ENCODE measurements at regions not wholly inside any gene's neighbourhood (a gene's known extent, or its start where the extent isn't known, plus 50 kb on each side); places are given as distances from the start of the nearest gene placed in this dataset.

DNA sequence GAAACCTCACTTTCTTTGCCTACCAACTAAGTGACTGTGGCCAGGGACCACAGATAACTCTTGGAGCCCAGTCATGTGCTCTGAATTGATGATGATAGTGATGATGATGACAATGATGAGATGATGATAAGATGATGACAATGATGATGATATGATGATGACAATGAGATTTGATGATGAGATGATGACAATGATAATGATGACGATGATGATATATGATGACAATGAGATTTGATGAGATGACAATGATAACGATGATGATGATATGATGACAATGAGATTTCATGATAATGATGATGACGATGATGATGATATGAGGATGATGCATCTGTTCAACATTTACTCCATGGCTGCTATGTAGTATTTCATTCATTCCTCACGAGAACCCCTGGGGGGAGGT, 213.0 kb downstream of the ERCC6L2 start:
- no peaks in the 10 kb centered on the region for H3K23me2 ChIP-seq (ENCODE audit: low read depth, low read length)
- no peaks in the 10 kb centered on the region for H3K27me3 ChIP-seq (replicated peaks in 1 of 4; ENCODE audit: control insufficient read depth in 3 of 4, extremely low read depth in 1 of 4, insufficient read depth in 3 of 4, low read length in 3 of 4)
- CTCF ChIA-PET (ENCODE audit: partially characterized antibody) = interaction anchor here (1.5 kb wide), 1 partner anchor 13 kb away, joined by 3 read pairs; no protein-coding TSS in a partner anchor
- no peak overlapping the region for H2AK5ac ChIP-seq (ENCODE audit: low read depth, low read length)
- no peaks in the 10 kb centered on the region for H3K36me3 ChIP-seq (ENCODE audit: control insufficient read depth in 2 of 4, insufficient read depth in 4 of 4, low read length in 3 of 4)
- no peak overlapping the region for H3K14ac ChIP-seq (ENCODE audit: insufficient read length)
- H3K9me3 ChIP-seq (ENCODE audit: insufficient read depth in 2 of 2, low read depth in 1 of 2, low read length in 1 of 2) = no peaks in the 10 kb centered on the region
- no peak overlapping the region for H3K4ac ChIP-seq (replicated peaks; ENCODE audit: insufficient read length, low read depth, low read length)
- no peak overlapping the region for H2BK15ac ChIP-seq (ENCODE audit: low read length)
- 79% methylated on average over 4 of the region's 4 CpGs; no CpG with 5 or more reads in 1 of the 2 experiments for WGBS, 2 experiments (ENCODE audit: extremely low coverage in 1 of 2, insufficient coverage in 1 of 2, insufficient read length in 1 of 2, insufficient replicate concordance in 2 of 2, low coverage in 1 of 2, low lambda C conversion rate in 2 of 2, missing lambda C conversion rate in 1 of 2)
- no peak overlapping the region for H2BK120ac ChIP-seq (replicated peaks; ENCODE audit: low read depth, low read length)
- no peak overlapping the region for H3K18ac ChIP-seq (ENCODE audit: extremely low read depth, low read length)
- H4K5ac ChIP-seq (ENCODE audit: insufficient read length, low read depth, low read length) = no peak overlapping the region
- POLR2A ChIA-PET (ENCODE audit: partially characterized antibody) = no interaction called here
- no peak overlapping the region for H3K23ac ChIP-seq (ENCODE audit: insufficient read length)
- H2BK20ac ChIP-seq (ENCODE audit: low read length) = no peak overlapping the region
- H3K4me1 ChIP-seq (replicated peaks in 1 of 4; ENCODE audit: control insufficient read depth in 3 of 4, insufficient read depth in 4 of 4, low read length in 3 of 4) = peaks cover 4 to 13% (median 10%) of the 10 kb centered on the region in 4 experiments
- TF ChIP-seq RAD21 (IDR thresholded peaks at IDR 0.05 in 1 of 2, conservative IDR thresholded peaks at IDR 0.05 in 1 of 2; ENCODE audit: low read depth in 2 of 2, low read length in 2 of 2) = no peak
- TF ChIP-seq SP1 (IDR thresholded peaks at IDR 0.05; ENCODE audit: low read depth, low read length) = no peak
- no peak overlapping the region for H4K91ac ChIP-seq (replicated peaks; ENCODE audit: insufficient read length, low read length)
- no peak overlapping the region for H3K4me2 ChIP-seq (ENCODE audit: insufficient read depth in 1 of 2, low read depth in 2 of 2, low read length in 2 of 2)
- no peak overlapping the region for H2BK12ac ChIP-seq (ENCODE audit: low read depth, low read length)
- no peak overlapping the region for H2BK5ac ChIP-seq (ENCODE audit: low read depth, low read length)
- no peak for DNase-seq (ENCODE audit: low read depth in 1 of 2, low spot score in 2 of 2)
- no peak overlapping the region for H2AFZ ChIP-seq (ENCODE audit: low read length)
- H3K56ac ChIP-seq (replicated peaks; ENCODE audit: insufficient read length, low read depth, low read length) = no peak overlapping the region
- no peak overlapping the region for H3K4me3 ChIP-seq (ENCODE audit: extremely low read depth in 1 of 4, insufficient read depth in 2 of 4, low read depth in 3 of 4, low read length in 4 of 4)
- no peak overlapping the region for H3K27ac ChIP-seq (ENCODE audit: low read depth, low read length)
- FAIRE-seq = no peak
- H4K8ac ChIP-seq (ENCODE audit: extremely low read depth, insufficient read depth, low read length) = no peak overlapping the region
- H4K20me1 ChIP-seq (replicated peaks in 1 of 2; ENCODE audit: control insufficient read depth in 1 of 2, insufficient read depth in 2 of 2, low read length in 2 of 2) = no peaks in the 10 kb centered on the region
- no peaks in the 10 kb centered on the region for H3K79me2 ChIP-seq (ENCODE audit: control insufficient read depth in 1 of 2, insufficient read depth in 2 of 2, low read length in 2 of 2)
- no peak overlapping the region for H3K9ac ChIP-seq (replicated peaks in 1 of 4; ENCODE audit: extremely low read depth in 1 of 4, low read depth in 3 of 4, low read length in 3 of 4)
- no peaks in the 10 kb centered on the region for H3K79me1 ChIP-seq (ENCODE audit: low read depth, low read length)
